Spleen (tissue), 11 donors: ENCODE measurements at regions not wholly inside any gene's neighbourhood (a gene's known extent, or its start where the extent isn't known, plus 50 kb on each side); places are given as distances from the start of the nearest gene placed in this dataset.
"Not testable (repeated sequence)": the region's sequence is repeated elsewhere in the genome, so short reads cannot be mapped to it uniquely, and the experiment has no call there.

ENCODE experiments used
- DNase-seq: peaks from one replicate; pipeline ENCODE4 v3.0.0-alpha.2; 2020
- H3K27ac ChIP-seq, 8 donors: fragments of 200-600 bp; sonication (generic) in 7 of 8; 1 replicate in 4 of 8; 2 replicates in 4 of 8; pipeline versions ENCODE4 v1.5.0 to v1.8.0; 2016 to 2021; ENCODE audit warnings: inconsistent platforms in 4 of 8, mild to moderate bottlenecking in 4 of 8, moderate library complexity in 1 of 8
- H3K27me3 ChIP-seq, 7 donors: fragments of 200-600 bp; sonication (generic) in 6 of 7; replicated peaks in 1 of 7; 1 replicate in 4 of 7; 2 replicates in 3 of 7; pipeline versions ENCODE4 v1.5.0 to v1.8.0; 2016 to 2021; ENCODE audit warnings: inconsistent platforms in 3 of 7, mild to moderate bottlenecking in 1 of 7
- H3K36me3 ChIP-seq, 6 donors: fragments of 200-600 bp; sonication (generic) in 5 of 6; 1 replicate in 4 of 6; 2 replicates in 2 of 6; pipeline versions ENCODE4 v1.5.0 to v1.8.0; 2016 to 2021; ENCODE audit warnings: inconsistent platforms in 2 of 6
- H3K4me1 ChIP-seq, 6 donors: fragments of 200-600 bp; sonication (generic) in 5 of 6; 1 replicate in 3 of 6; 2 replicates in 3 of 6; pipeline versions ENCODE4 v1.5.0 to v1.8.0; 2016 to 2021; ENCODE audit warnings: inconsistent platforms in 3 of 6
- H3K4me3 ChIP-seq, 8 donors: fragments of 200-600 bp; sonication (generic) in 7 of 8; 1 replicate in 4 of 8; 2 replicates in 4 of 8; pipeline versions ENCODE4 v1.5.0 to v1.8.0; 2016 to 2021; ENCODE audit warnings: inconsistent platforms in 4 of 8, mild to moderate bottlenecking in 4 of 8, moderate library complexity in 2 of 8
- H3K9me3 ChIP-seq, 8 donors: fragments of 200-600 bp; sonication (generic) in 7 of 8; 1 replicate in 4 of 8; 2 replicates in 4 of 8; pipeline versions ENCODE4 v1.5.0 to v1.8.0; 2016 to 2021; ENCODE audit warnings: inconsistent platforms in 4 of 8
- POLR2A ChIP-seq, 3 donors: fragments of 450-650 bp; IDR thresholded peaks; one replicate each; pipeline ENCODE4 v1.5.1; 2017; ENCODE audit warnings: antibody characterized with exemption in 3 of 3, mild to moderate bottlenecking in 1 of 3
- POLR2AphosphoS5 ChIP-seq, 3 donors: sonication (generic); formaldehyde crosslinking; IDR thresholded peaks; one replicate each; pipeline ENCODE4 v1.5.1; 2017; ENCODE audit warnings: antibody characterized with exemption in 3 of 3
- WGBS, 5 donors: extraction: QIAGEN DNeasy Blood & Tissue Kit in 3 of 5; methylation state at CpG; one replicate each; pipeline versions ENCODE4 v1.1.5 to v1.1.7; 2013 to 2018; 5-methylcytosine and 5-hydroxymethylcytosine counted together
- intact Hi-C: fragments of 100-400 bp; cut with DNase I; formaldehyde crosslinking; loops from one replicate; pipeline ENCODE4 v1.15.0; 2023; ENCODE audit warnings: low total_unique reads
- TF ChIP-seq, protein P1 (sequence below), 11 experiments: fragments of 200-600 bp in 7 of 11; fragments of 450-650 bp in 4 of 11; sonication (generic) in 4 of 11; IDR thresholded peaks in 8 of 11; conservative IDR thresholded peaks in 3 of 11; 1 replicate in 7 of 11; 2 replicates in 4 of 11; pipeline versions ENCODE4 v1.4.0 to v1.8.0; 2016 to 2021; ENCODE audit warnings: antibody characterized with exemption in 11 of 11, inconsistent platforms in 4 of 11, mild to moderate bottlenecking in 1 of 11
- donor health status: healthy with polysubstance abuse.
- donor health status: DM: no; HTN: no; CAD: no; lungs with moderate emphysema.
- donor health status: DM: no; HTN: no; CAD: no.
- donor health status: Bipolar disorder and iron deficiency.
- donor health status: healthy.
- donor health status: DM: no; HTN: no; CAD: no.
- donor health status: DM: yes; HTN: yes; CAD: no.

DNA sequence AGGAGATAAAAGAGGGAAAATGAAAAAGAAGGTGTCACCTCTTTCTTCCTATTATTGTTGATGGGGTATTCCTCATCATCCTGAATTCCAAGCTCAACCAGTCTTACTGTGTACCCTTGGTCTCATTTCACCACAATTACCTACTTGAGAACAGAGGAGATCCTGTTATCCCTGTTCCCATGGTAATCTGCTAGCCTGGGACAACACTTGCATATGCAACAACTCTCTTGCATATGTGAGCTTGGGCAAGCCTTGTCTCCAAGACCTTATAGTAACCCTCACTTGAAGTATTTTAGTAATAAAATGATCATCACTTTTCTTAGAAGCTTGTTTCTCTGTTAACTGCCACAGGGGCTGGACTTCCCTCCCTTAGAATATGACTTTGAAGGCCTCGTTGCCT lies 253.7 kb downstream of the NAP1L3 start:
- no peaks in the 10 kb centered on the region for H3K4me1 ChIP-seq
- H3K4me3 ChIP-seq: no peak overlapping the region
- H3K27me3 ChIP-seq: no peaks in the 10 kb centered on the region
- no peaks in the 10 kb centered on the region for H3K36me3 ChIP-seq
- WGBS, 5 donors: 27 to 81% (median 47%) methylated on average over 1 of the region's 1 CpG
- no peak overlapping the region for H3K27ac ChIP-seq
- DNase-seq: no peak
- H3K9me3 ChIP-seq: no peaks in the 10 kb centered on the region
- intact Hi-C loops: no loop called here
- TF ChIP-seq POLR2AphosphoS5 (IDR thresholded peaks at IDR 0.05) (no peak), POLR2A (IDR thresholded peaks at IDR 0.05) (no peak)
- TF ChIP-seq, protein P1, sequence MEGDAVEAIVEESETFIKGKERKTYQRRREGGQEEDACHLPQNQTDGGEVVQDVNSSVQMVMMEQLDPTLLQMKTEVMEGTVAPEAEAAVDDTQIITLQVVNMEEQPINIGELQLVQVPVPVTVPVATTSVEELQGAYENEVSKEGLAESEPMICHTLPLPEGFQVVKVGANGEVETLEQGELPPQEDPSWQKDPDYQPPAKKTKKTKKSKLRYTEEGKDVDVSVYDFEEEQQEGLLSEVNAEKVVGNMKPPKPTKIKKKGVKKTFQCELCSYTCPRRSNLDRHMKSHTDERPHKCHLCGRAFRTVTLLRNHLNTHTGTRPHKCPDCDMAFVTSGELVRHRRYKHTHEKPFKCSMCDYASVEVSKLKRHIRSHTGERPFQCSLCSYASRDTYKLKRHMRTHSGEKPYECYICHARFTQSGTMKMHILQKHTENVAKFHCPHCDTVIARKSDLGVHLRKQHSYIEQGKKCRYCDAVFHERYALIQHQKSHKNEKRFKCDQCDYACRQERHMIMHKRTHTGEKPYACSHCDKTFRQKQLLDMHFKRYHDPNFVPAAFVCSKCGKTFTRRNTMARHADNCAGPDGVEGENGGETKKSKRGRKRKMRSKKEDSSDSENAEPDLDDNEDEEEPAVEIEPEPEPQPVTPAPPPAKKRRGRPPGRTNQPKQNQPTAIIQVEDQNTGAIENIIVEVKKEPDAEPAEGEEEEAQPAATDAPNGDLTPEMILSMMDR (IDR thresholded peaks at IDR 0.05 in 8 of 11, conservative IDR thresholded peaks at IDR 0.05 in 3 of 11): no peak

DNA sequence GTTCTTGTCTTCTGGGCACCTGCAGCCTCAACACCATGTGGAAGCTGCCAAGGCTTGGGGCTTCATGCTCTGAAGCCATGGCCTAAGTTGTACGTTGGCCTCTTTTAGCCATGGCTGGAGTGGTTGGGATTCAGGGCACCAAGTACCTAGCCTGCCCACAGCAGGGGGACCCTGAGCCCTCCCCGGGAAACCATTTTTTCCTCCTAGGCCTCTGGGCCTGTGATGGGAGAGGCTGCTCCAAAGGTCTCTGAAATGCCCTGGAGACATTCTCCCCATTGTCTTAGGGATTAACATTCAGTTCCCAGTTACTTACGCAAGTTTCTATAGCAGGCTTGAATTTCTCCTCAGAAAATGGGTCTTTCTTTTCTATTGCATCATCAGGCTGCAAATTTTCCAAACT lies 269.3 kb downstream of the NAP1L3 start:
- H3K27me3 ChIP-seq: no peaks in the 10 kb centered on the region
- DNase-seq: no peak
- intact Hi-C loops: no loop called here

DNA sequence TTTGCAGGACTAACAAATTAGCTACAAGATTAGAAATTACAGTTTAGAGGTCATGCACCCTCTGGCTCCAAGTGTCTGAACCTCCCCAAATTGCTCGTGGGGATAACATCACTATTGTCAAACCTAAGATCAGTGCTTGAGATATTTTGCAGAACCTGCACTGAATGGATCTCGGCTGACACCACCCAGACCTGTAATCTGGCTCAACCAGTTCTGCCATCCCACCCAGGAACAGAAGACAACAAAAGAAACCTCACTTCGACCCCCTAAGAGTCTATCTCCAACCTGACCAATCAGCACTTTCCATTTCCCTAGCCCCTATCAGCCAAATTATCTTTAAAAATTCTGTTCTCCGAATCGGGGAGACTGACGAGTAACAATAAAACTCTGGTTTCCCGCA lies 318.7 kb downstream of the NAP1L3 start:
- no peaks in the 10 kb centered on the region for H3K4me1 ChIP-seq
- TF ChIP-seq, protein P1 (IDR thresholded peaks at IDR 0.05 in 8 of 11, conservative IDR thresholded peaks at IDR 0.05 in 3 of 11): no peak
- TF ChIP-seq POLR2AphosphoS5 (IDR thresholded peaks at IDR 0.05): no peak
- TF ChIP-seq POLR2A (IDR thresholded peaks at IDR 0.05): no peak
- no peak overlapping the region for H3K4me3 ChIP-seq
- H3K36me3 ChIP-seq: no peaks in the 10 kb centered on the region
- 57 to 71% (median 60%) methylated on average over 7 of the region's 7 CpGs for WGBS, 5 donors
- no peak overlapping the region for H3K27ac ChIP-seq
- intact Hi-C loops: no loop called here
- no peak for DNase-seq
- no peaks in the 10 kb centered on the region for H3K27me3 ChIP-seq
- H3K9me3 ChIP-seq: no peaks in the 10 kb centered on the region

More for the DNA sequence above, 269.3 kb downstream of the NAP1L3 start:
- Histone ChIP-seq H3K27ac (no peak overlapping the region), H3K9me3 (peaks cover 0 to 25% (median 9%) of the 10 kb centered on the region in 8 donors), H3K36me3 (no peaks in the 10 kb centered on the region), H3K4me3 (no peak overlapping the region), H3K4me1 (no peaks in the 10 kb centered on the region)
- WGBS, 5 donors: 78 to 97% (median 90%) methylated on average over 3 of the region's 3 CpGs
- TF ChIP-seq, protein P1 (IDR thresholded peaks at IDR 0.05 in 8 of 11, conservative IDR thresholded peaks at IDR 0.05 in 3 of 11): no peak
- TF ChIP-seq POLR2AphosphoS5 (IDR thresholded peaks at IDR 0.05) (no peak), POLR2A (IDR thresholded peaks at IDR 0.05) (no peak)

DNA sequence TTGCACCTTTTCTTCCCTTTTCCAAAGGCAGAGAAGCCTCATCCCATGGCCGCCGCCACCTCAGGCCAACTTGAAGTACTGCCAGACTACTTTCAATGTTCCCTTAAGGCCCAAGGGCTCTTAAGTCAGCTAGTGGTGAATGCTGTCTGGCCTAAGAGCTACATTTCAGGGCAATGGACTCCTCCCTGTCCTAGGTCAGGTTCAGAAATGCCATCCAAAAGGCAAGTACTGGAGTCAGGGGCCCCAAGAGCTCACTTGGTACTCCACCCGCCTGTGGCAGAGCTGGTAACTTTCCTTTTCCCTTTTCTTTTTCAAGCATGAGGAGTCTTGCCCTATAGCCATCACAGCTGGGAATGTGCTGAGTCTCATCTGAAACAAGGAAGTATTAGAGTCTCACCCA lies 327.1 kb downstream of the NAP1L3 start:
- TF ChIP-seq POLR2AphosphoS5 (IDR thresholded peaks at IDR 0.05): no peak
- TF ChIP-seq, protein P1 (IDR thresholded peaks at IDR 0.05 in 8 of 11, conservative IDR thresholded peaks at IDR 0.05 in 3 of 11): no peak
- no peak for TF ChIP-seq POLR2A (IDR thresholded peaks at IDR 0.05)
- H3K9me3 ChIP-seq: peaks cover 0 to 8% (median 0%) of the 10 kb centered on the region in 8 donors
- no peak overlapping the region for H3K4me3 ChIP-seq
- no peaks in the 10 kb centered on the region for H3K4me1 ChIP-seq
- intact Hi-C loops: no loop called here
- 58 to 97% (median 70%) methylated on average over 2 to 3 of the region's 3 CpGs for WGBS, 5 donors
- no peak for DNase-seq
- H3K27me3 ChIP-seq: no peaks in the 10 kb centered on the region
- H3K36me3 ChIP-seq: no peaks in the 10 kb centered on the region
- H3K27ac ChIP-seq: no peak overlapping the region

DNA sequence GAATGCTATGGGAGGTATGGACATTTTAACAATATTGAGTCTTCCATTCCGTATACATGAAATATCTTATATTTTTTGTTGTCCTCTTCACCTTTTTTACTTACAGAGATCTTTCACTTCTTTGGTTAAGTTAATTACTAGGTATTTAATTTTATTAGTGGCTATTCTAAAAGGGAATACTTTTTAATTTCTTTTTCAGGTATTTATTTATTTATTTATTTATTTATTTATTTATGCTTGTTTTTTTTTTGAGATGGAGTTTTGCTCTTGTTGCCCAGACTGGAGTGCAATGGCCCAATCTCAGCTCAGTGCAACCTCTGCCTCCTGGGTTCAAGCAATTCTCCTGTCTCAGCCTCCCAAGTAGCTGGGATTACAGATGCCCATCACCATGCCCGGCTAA lies 329.1 kb downstream of the NAP1L3 start:
- intact Hi-C loops, H3K27ac ChIP-seq, H3K4me3 ChIP-seq, DNase-seq, H3K9me3 ChIP-seq, H3K4me1 ChIP-seq, H3K27me3 ChIP-seq, H3K36me3 ChIP-seq: not testable (repeated sequence)
- WGBS, 5 donors: 80 to 90% (median 83%) methylated on average over 2 of the region's 2 CpGs
